CD4-positive, alpha-beta T cell treated with Interleukin-1 beta for 1 hour (primary cell): ENCODE measurements at regions not wholly inside any gene's neighbourhood (a gene's known extent, or its start where the extent isn't known, plus 50 kb on each side); places are given as distances from the start of the nearest gene placed in this dataset.

Experiments used
- DNase-seq, 2 donors: peaks; one replicate each; pipeline ENCODE4 v3.0.0-alpha.2; 2020 to 2022

- DNase-seq = no peak
Measured at GRCh38 chr2:146934921-146935320, 909.9 kb upstream of the ACVR2A start.

GRCh38 chr2:146931109-146931508 lies 913.7 kb upstream of the ACVR2A start:
- no peak for DNase-seq

GRCh38 chr2:146927080-146927711 lies 917.6 kb upstream of the ACVR2A start:
- no peak for DNase-seq

GRCh38 chr2:146918280-146918679 lies 926.5 kb upstream of the ACVR2A start:
- no peak for DNase-seq

- DNase-seq = no peak
Measured at GRCh38 chr2:146917431-146918042, 927.3 kb upstream of the ACVR2A start.

GRCh38 chr2:146916914-146917313 lies 927.9 kb upstream of the ACVR2A start:
- no peak for DNase-seq

GRCh38 chr2:146913476-146913875 lies 931.4 kb upstream of the ACVR2A start:
- DNase-seq = no peak

- no peak for DNase-seq
Measured at GRCh38 chr2:146912536-146912935, 932.3 kb upstream of the ACVR2A start.

GRCh38 chr2:146908776-146909175 lies 936.1 kb upstream of the ACVR2A start:
- DNase-seq = no peak

GRCh38 chr2:146898083-146898482 lies 946.7 kb upstream of the ACVR2A start:
- no peak for DNase-seq

- no peak for DNase-seq
Measured at GRCh38 chr2:146894514-146894913, 950.3 kb upstream of the ACVR2A start.

- DNase-seq = no peak
Measured at GRCh38 chr2:146893500-146894041, 951.3 kb upstream of the ACVR2A start.

GRCh38 chr2:146890491-146890890 lies 954.3 kb upstream of the ACVR2A start:
- DNase-seq = no peak

GRCh38 chr2:146879882-146880281 lies 964.9 kb upstream of the ACVR2A start:
- no peak for DNase-seq

- DNase-seq = no peak
Measured at GRCh38 chr2:146874260-146874658, 970.6 kb upstream of the ACVR2A start.

GRCh38 chr2:146873646-146874259 lies 971.1 kb upstream of the ACVR2A start:
- no peak for DNase-seq

- DNase-seq = no peak
Measured at GRCh38 chr2:146873056-146873455, 971.8 kb upstream of the ACVR2A start.

GRCh38 chr2:146870691-146871090 lies 974.1 kb upstream of the ACVR2A start:
- DNase-seq = no peak

GRCh38 chr2:146869328-146869727 lies 975.5 kb upstream of the ACVR2A start:
- no peak for DNase-seq

GRCh38 chr2:146868051-146868450 lies 976.8 kb upstream of the ACVR2A start:
- DNase-seq = no peak

- no peak for DNase-seq
Measured at GRCh38 chr2:146867477-146867986, 977.3 kb upstream of the ACVR2A start.

GRCh38 chr2:146853741-146854444 lies 990.9 kb upstream of the ACVR2A start:
- no peak for DNase-seq

- DNase-seq = no peak
Measured at GRCh38 chr2:146852661-146853060, 992.2 kb upstream of the ACVR2A start.
